GM23338 (cell line): ENCODE measurements at regions not wholly inside any gene's neighbourhood (a gene's known extent, or its start where the extent isn't known, plus 50 kb on each side); places are given as distances from the start of the nearest gene placed in this dataset.

Experiments
- ATAC-seq: fragments of 200-7000 bp; cut with Tn5 transposase; 3 replicates; pipeline ENCODE4 v1.9.1; 2020
- DNase-seq: peaks from one replicate; pipeline ENCODE4 v3.0.0-alpha.2; 2015; ENCODE audit warnings: low spot score
- H2AFZ ChIP-seq: fragments of 200-600 bp; sonication (generic); 2 replicates; pipeline ENCODE4 v1.8.0; 2016; ENCODE audit warnings: antibody characterized with exemption, mild to moderate bottlenecking, moderate library complexity
- H3F3A ChIP-seq: fragments of 200-600 bp; sonication (generic); replicated peaks from 2 replicates; pipeline ENCODE4 v1.8.0; 2017; ENCODE audit warnings: antibody characterized with exemption, mixed run types, low read depth
- H3K27ac ChIP-seq: fragments of 200-600 bp; sonication (generic); 2 replicates; pipeline ENCODE4 v1.6.1; 2016; ENCODE audit warnings: low read depth
- H3K27me3 ChIP-seq: fragments of 200-600 bp; sonication (generic); 2 replicates; pipeline ENCODE4 v1.8.0; 2016; ENCODE audit warnings: mild to moderate bottlenecking, mixed run types, moderate library complexity; ENCODE audit not compliant: insufficient read depth
- H3K36me3 ChIP-seq: fragments of 200-600 bp; sonication (generic); 2 replicates; pipeline ENCODE4 v1.8.0; 2016; ENCODE audit warnings: mild to moderate bottlenecking; ENCODE audit not compliant: insufficient read depth
- H3K4me1 ChIP-seq: fragments of 200-600 bp; sonication (generic); 2 replicates; pipeline ENCODE4 v1.8.0; 2016; ENCODE audit warnings: mild to moderate bottlenecking, moderate library complexity; ENCODE audit not compliant: insufficient read depth
- H3K4me2 ChIP-seq: fragments of 200-600 bp; sonication (generic); 2 replicates; pipeline ENCODE4 v1.7.1; 2017; ENCODE audit warnings: mixed run types
- H3K4me3 ChIP-seq: fragments of 200-600 bp; sonication (generic); 2 replicates; pipeline ENCODE4 v1.6.1; 2016; ENCODE audit warnings: mixed run types
- H3K79me2 ChIP-seq: fragments of 200-600 bp; sonication (generic); replicated peaks from 2 replicates; pipeline ENCODE4 v1.8.0; 2017; ENCODE audit warnings: mild to moderate bottlenecking; ENCODE audit not compliant: insufficient read depth
- H3K9me2 ChIP-seq: fragments of 200-600 bp; sonication (generic); 2 replicates; pipeline ENCODE4 v1.8.0; 2017; ENCODE audit not compliant: insufficient read depth
- H4K20me1 ChIP-seq: fragments of 200-600 bp; sonication (generic); replicated peaks from 2 replicates; pipeline ENCODE4 v1.8.0; 2017; ENCODE audit warnings: mild to moderate bottlenecking; ENCODE audit not compliant: insufficient read depth
- H3K27ac Mint-ChIP-seq: 2 replicates; pipeline ENCODE4 v1.8.0; 2020; ENCODE audit warnings: inconsistent platforms, mild to moderate bottlenecking, moderate library complexity, mixed read lengths
- H3K27me3 Mint-ChIP-seq: 3 replicates; pipeline ENCODE4 v1.8.0; 2022; ENCODE audit warnings: low read depth, mild to moderate bottlenecking, moderate library complexity, mixed read lengths, inconsistent platforms; ENCODE audit not compliant: insufficient read depth, poor library complexity
- H3K36me3 Mint-ChIP-seq: 3 replicates; pipeline ENCODE4 v1.8.0; 2021; ENCODE audit warnings: low read depth, mild to moderate bottlenecking, inconsistent platforms, moderate library complexity, mixed read lengths
- H3K4me1 Mint-ChIP-seq: 3 replicates; pipeline ENCODE4 v1.8.0; 2020; ENCODE audit warnings: mild to moderate bottlenecking, inconsistent platforms, mixed read lengths
- H3K4me3 Mint-ChIP-seq: 3 replicates; pipeline ENCODE4 v1.8.0; 2021; ENCODE audit warnings: moderate library complexity, mild to moderate bottlenecking, inconsistent platforms, mixed read lengths
- H3K9me3 Mint-ChIP-seq: 3 replicates; pipeline ENCODE4 v1.8.0; 2020; ENCODE audit warnings: moderate library complexity, mild to moderate bottlenecking, inconsistent platforms, mixed read lengths
- CREB1 ChIP-seq: fragments of 250-450 bp; sonication (Bioruptor Pico); IDR thresholded peaks from 2 replicates; pipeline ENCODE4 v1.5.0; 2020; ENCODE audit warnings: low read depth, mild to moderate bottlenecking, moderate library complexity
- CTCF ChIP-seq, 2 experiments: fragments of 200-600 bp in 1 of 2; sonication (generic) in 1 of 2; conservative IDR thresholded peaks; 2 replicates each; pipeline versions ENCODE4 v1.5.1 to v1.6.1; 2016 to 2017; ENCODE audit warnings: antibody characterized with exemption in 2 of 2, low read depth in 2 of 2, mild to moderate bottlenecking in 2 of 2, moderate library complexity in 1 of 2
- ETS1 ChIP-seq: IDR thresholded peaks from 2 replicates; pipeline ENCODE4 v1.6.1; 2016; ENCODE audit warnings: antibody characterized with exemption
- EZH2 ChIP-seq: fragments of 200-600 bp; sonication (generic); IDR thresholded peaks from one replicate; pipeline ENCODE4 v1.8.0; 2017; ENCODE audit warnings: antibody characterized with exemption, mild to moderate bottlenecking, low read depth; ENCODE audit not compliant: unreplicated experiment
- EZH2phosphoT487 ChIP-seq: fragments of 200-600 bp; sonication (generic); IDR thresholded peaks from one replicate; pipeline ENCODE4 v1.8.1; 2018; ENCODE audit warnings: antibody characterized with exemption; ENCODE audit not compliant: unreplicated experiment
- JUNB ChIP-seq: IDR thresholded peaks from one replicate; pipeline ENCODE4 v1.6.1; 2016; ENCODE audit warnings: antibody characterized with exemption; ENCODE audit not compliant: unreplicated experiment
- NANOG ChIP-seq: IDR thresholded peaks from 2 replicates; pipeline ENCODE4 v1.6.1; 2016; ENCODE audit warnings: antibody characterized with exemption, borderline replicate concordance
- POLR2AphosphoS5 ChIP-seq: IDR thresholded peaks from 2 replicates; pipeline ENCODE4 v1.6.1; 2016; ENCODE audit warnings: antibody characterized with exemption, low read depth
- REST ChIP-seq: IDR thresholded peaks from one replicate; pipeline ENCODE4 v1.6.1; 2018; ENCODE audit warnings: antibody characterized with exemption; ENCODE audit not compliant: unreplicated experiment
- STAT1 ChIP-seq: IDR thresholded peaks from one replicate; pipeline ENCODE4 v1.6.1; 2016; ENCODE audit warnings: antibody characterized with exemption; ENCODE audit not compliant: unreplicated experiment
- ZNF114 ChIP-seq: fragments of 250-450 bp; sonication (Bioruptor Pico); IDR thresholded peaks from 2 replicates; pipeline ENCODE4 v1.5.0; 2020; ENCODE audit warnings: mild to moderate bottlenecking, moderate library complexity
- ZNF331 ChIP-seq: fragments of 250-450 bp; sonication (Bioruptor Pico); IDR thresholded peaks from 2 replicates; pipeline ENCODE4 v1.5.0; 2020; ENCODE audit warnings: low read depth, mild to moderate bottlenecking, moderate library complexity
- ZNF462 ChIP-seq: fragments of 250-450 bp; sonication (Bioruptor Pico); IDR thresholded peaks from 2 replicates; pipeline ENCODE4 v1.5.0; 2020; ENCODE audit warnings: mild to moderate bottlenecking, moderate library complexity

- no peaks in the 10 kb centered on the region for H3K79me2 ChIP-seq
- H3K27ac ChIP-seq: no peak overlapping the region
- H3K4me2 ChIP-seq: no peak overlapping the region
- no peaks in the 10 kb centered on the region for H3K36me3 ChIP-seq
- Mint-ChIP-seq H3K27me3 (peaks cover 3% of the 10 kb centered on the region), H3K9me3 (no peaks in the 10 kb centered on the region), H3K36me3 (no peaks in the 10 kb centered on the region), H3K4me1 (no peaks in the 10 kb centered on the region), H3K27ac (no peak overlapping the region), H3K4me3 (no peak overlapping the region)
- H3K4me3 ChIP-seq: no peak overlapping the region
- no peaks in the 10 kb centered on the region for H4K20me1 ChIP-seq
- no peaks in the 10 kb centered on the region for H3K9me2 ChIP-seq
- H3K27me3 ChIP-seq: no peaks in the 10 kb centered on the region
- DNase-seq (no peak), ATAC-seq (no peak)
- no peaks in the 10 kb centered on the region for H3F3A ChIP-seq
- no peak for TF ChIP-seq NANOG
- TF ChIP-seq EZH2phosphoT487: no peak
- no peak for TF ChIP-seq REST
- no peak for TF ChIP-seq CREB1 (CRISPR knock-in tag)
- no peak for TF ChIP-seq STAT1
- no peak for TF ChIP-seq ETS1
- TF ChIP-seq JUNB: no peak
- no peak for TF ChIP-seq POLR2AphosphoS5
- TF ChIP-seq ZNF114: no peak
- no peak for TF ChIP-seq CTCF (conservative IDR thresholded peaks at IDR 0.05; ENCODE audit: low read depth in 2 of 2)
- TF ChIP-seq EZH2: no peak
- no peak for TF ChIP-seq ZNF462 (CRISPR knock-in tag)
- no peak for TF ChIP-seq ZNF331 (CRISPR knock-in tag)
- no peak overlapping the region for H2AFZ ChIP-seq
- no peaks in the 10 kb centered on the region for H3K4me1 ChIP-seq
Measured at GRCh38 chr11:69377953-69378302, 84.0 kb downstream of the MYEOV start.
